Mammary epithelial cell (primary cell): ENCODE measurements at regions not wholly inside any gene's neighbourhood (a gene's known extent, or its start where the extent isn't known, plus 50 kb on each side); places are given as distances from the start of the nearest gene placed in this dataset.

Experiments
- EZH2 ChIP-seq: IDR thresholded peaks from 2 replicates; pipeline ENCODE4 v1.6.1; 2012; ENCODE audit warnings: low read length, inconsistent platforms, borderline replicate concordance
- TF ChIP-seq, protein P1 (sequence below), 2 donors: IDR thresholded peaks in 1 of 2; conservative IDR thresholded peaks in 1 of 2; 2 replicates each; pipeline ENCODE4 v1.5.1; 2011 to 2012; ENCODE audit warnings: inconsistent platforms in 2 of 2, low read length in 2 of 2, mild to moderate bottlenecking in 2 of 2, control low read depth in 1 of 2, low read depth in 1 of 2; ENCODE audit not compliant: insufficient read depth in 1 of 2; ENCODE audit errors: extremely low read depth in 1 of 2

DNA sequence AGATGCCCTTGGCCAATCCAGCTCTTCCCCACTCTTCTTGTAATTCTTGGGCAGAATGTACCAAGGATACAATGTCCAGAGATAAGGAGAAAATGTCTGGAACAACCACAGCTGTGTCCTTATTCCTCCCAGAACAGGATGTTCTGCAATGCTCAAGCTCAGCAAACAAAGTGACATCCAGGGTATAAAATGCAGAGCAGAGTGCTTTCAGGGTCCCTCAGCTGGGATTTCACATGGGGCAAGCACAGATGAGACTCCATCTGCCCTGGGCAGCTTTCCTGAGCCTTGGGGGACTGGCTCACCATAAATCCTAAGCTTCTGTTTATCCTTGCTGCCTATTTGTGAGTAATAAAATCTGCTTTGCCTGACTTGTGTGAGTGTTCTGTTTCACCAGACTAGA is 127.4 kb downstream of the VAPA start:
- TF ChIP-seq, protein P1, sequence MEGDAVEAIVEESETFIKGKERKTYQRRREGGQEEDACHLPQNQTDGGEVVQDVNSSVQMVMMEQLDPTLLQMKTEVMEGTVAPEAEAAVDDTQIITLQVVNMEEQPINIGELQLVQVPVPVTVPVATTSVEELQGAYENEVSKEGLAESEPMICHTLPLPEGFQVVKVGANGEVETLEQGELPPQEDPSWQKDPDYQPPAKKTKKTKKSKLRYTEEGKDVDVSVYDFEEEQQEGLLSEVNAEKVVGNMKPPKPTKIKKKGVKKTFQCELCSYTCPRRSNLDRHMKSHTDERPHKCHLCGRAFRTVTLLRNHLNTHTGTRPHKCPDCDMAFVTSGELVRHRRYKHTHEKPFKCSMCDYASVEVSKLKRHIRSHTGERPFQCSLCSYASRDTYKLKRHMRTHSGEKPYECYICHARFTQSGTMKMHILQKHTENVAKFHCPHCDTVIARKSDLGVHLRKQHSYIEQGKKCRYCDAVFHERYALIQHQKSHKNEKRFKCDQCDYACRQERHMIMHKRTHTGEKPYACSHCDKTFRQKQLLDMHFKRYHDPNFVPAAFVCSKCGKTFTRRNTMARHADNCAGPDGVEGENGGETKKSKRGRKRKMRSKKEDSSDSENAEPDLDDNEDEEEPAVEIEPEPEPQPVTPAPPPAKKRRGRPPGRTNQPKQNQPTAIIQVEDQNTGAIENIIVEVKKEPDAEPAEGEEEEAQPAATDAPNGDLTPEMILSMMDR (conservative IDR thresholded peaks at IDR 0.05 in 1 of 2, IDR thresholded peaks at IDR 0.05 in 1 of 2; ENCODE audit: extremely low read depth in 1 of 2, insufficient read depth in 1 of 2, low read depth in 1 of 2, low read length in 2 of 2), result no peak
- no peak for TF ChIP-seq EZH2
